Renal cortex interstitium (tissue), 11 donors: ENCODE measurements at regions not wholly inside any gene's neighbourhood (a gene's known extent, or its start where the extent isn't known, plus 50 kb on each side); places are given as distances from the start of the nearest gene placed in this dataset.

ENCODE experiments used
- DNase-seq, 11 donors: peaks; one replicate each; pipeline ENCODE4 v3.0.0-alpha.2; 2013; ENCODE audit warnings: low read depth in 9 of 11, low spot score in 4 of 11; ENCODE audit errors: extremely low read depth in 1 of 11

- no peak for DNase-seq
Observed at GRCh38 chr16:5906351-5906750, 808.8 kb upstream of the EEF2KMT start.

GRCh38 chr16:5905935-5906334 is 808.3 kb upstream of the EEF2KMT start:
- no peak for DNase-seq

GRCh38 chr16:5903832-5904231 is 806.2 kb upstream of the EEF2KMT start:
- no peak for DNase-seq

DNA sequence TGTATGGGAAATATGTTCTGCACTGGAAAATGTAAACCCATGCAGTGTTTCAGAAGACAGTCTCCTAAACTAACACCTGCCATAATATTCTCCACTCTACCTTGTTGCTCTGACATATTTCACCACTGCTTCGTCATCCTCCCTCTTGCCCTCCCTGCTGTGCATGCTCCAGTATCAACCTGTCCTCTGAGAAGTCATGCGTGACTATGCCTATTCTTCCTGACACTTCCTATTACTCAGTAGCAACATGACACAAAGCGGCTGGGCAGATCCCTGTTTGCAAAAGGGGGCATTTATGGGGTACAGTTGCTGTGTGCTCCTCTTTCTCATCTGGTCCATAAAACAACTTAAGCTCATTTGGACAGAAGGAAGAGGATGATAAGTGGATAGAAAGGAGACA is 805.6 kb upstream of the EEF2KMT start:
- peak in 2 of 11 donors; percentile 20 to 28 for DNase-seq

DNA sequence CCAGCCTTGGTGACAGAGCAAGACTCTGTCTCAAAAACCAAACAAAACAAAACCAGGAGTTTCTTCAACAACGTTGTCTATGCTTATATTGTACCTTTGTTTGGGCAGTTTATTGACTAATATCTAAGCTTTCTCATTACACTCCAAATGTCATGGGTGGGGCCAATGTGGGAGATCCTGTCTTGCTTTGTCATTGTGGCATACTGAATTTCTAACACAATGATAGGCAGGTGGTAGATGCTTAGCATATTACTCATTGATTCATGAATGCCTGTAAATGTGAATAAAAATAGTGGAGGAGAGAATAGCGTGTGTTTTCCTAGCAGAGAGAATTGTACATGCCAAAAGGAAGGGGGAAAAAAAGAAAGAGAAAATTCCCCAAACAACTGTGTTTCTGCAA is 802.5 kb upstream of the EEF2KMT start:
- no peak for DNase-seq

- peak in 3 of 11 donors; percentile 4 to 25 (median 6) for DNase-seq
Observed at GRCh38 chr16:5895976-5896375, 798.4 kb upstream of the EEF2KMT start.

GRCh38 chr16:5895137-5895536 is 797.5 kb upstream of the EEF2KMT start:
- no peak for DNase-seq

DNA sequence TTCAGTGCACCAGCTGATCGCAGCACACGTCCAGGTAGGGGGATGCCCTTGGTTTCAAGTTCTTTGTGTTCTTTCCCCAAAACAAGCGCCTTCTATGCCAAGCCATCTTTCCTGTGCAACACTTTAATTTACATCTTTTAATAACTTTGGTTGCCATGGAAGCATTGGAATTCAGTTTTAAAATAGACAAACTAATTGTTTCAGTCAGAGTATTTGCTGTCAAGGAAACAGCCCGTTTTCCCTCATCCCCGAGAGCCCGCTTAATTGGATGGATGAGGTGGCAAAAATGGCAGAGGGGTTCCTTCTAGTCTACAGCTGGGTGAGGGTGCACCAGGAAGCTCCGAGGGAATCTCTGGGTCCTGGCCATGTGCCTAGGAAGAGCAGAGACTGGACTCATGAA is 793.7 kb upstream of the EEF2KMT start:
- DNase-seq, result no peak

- no peak for DNase-seq
Observed at GRCh38 chr16:5885521-5885920, 787.9 kb upstream of the EEF2KMT start.

DNA sequence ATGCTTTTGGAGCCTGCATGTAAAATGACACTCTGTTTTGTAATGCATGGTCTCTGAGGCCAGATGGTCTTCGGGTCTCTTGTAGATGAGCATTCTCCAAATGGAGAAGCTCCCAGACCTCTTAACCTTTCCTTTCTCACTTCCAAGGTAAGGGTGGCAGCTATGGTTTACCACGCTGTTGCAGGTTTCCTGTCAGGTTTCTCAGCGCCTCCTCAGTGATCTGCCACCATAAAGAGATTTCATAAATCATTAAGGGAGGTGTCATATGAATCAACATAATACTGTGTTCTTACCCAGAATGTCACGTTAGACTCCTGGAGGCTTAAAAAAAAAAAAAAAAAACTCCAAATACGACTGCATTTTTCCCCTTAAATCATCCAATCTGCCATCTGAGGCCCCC is 787.4 kb upstream of the EEF2KMT start:
- no peak for DNase-seq

DNA sequence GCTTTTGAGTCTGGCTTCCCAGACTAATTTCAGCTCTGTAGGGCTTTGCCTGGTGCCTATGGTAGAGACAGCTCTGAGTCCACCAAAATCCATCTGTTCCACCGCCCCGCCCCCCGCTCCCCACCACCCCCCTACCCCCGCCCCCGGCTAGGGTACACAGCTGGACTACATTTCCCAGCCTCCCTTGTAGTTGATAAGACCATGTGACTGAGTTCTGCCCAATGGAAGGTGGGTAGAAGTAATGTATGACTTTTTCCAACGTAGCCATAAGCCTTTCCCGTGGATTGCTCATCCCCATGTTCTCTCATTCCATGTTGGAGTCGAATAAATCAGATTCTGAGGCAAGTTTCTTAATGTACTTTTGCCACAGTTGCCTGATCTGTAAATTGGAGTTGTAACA is 786.7 kb upstream of the EEF2KMT start:
- DNase-seq, result no peak

DNA sequence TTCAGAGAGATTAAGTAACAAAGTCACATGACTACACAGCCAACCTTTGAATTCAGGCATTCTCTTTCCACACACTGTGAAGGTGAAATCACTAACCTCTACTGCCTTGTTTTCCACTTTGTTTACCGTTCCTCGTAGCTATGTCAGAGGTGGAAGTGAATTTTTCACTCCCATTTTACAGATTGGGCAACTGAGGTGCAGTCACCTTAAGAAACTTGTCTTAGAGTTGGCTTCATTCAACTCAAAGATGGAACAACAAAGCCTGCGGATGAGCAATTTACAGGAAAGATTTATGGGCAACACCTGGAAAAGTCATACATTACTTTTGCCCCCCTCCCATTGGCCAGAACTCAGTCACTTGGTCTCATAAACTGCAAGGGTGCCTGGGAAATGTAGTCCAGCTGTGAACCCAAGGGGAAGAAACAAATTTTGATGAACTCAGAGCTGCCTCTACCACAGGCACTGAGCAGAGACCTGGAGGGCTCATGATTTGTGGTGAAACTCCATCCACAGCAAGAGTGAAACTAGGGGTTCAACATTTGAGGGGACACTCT is 784.6 kb upstream of the EEF2KMT start:
- DNase-seq, result no peak

- no peak for DNase-seq
Observed at GRCh38 chr16:5875416-5875815, 777.8 kb upstream of the EEF2KMT start.

- no peak for DNase-seq
Observed at GRCh38 chr16:5874899-5875298, 777.3 kb upstream of the EEF2KMT start.

DNA sequence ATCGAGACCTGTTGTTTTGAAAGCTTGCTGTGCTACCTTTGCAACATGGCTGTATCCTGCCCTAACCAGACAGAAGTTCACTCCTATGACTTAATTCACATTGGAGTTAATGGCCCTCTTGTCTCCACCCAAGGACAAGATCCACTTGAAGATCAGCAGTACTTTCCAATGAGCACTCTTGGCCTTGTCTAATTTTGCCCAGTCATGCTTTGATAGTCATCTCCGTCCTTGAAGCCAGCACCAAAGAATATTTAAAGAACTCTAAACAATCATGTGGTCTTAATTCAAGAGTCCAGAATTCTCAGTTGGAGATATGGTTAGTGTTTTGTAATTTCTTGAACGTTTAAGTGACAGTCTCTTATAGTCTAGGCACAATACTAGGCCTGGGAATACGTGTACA is 775.6 kb upstream of the EEF2KMT start:
- no peak for DNase-seq

- DNase-seq, result no peak
Observed at GRCh38 chr16:5870886-5871691, 773.5 kb upstream of the EEF2KMT start.

DNA sequence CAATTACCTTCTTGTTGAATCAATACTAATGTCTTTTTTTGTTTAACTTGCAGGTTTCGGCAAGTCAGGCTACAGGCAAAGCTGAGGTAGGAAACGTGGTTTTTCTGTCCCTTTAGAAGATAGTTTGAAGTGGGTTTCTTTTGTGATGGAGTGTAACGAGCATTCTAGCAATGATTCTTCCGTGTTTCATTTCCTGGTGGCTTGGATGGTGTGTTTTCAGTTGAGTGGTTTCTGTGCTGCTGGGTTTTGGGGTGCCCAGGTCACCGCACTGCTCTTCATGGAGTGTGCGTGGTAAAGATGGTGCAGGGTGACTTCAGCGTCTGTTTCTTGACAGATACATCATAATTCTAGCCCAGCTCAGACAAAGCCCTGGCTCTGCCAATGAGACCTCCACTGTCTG is 769.7 kb upstream of the EEF2KMT start:
- DNase-seq, result no peak

- peak; percentile 5 to 56 (median 20) for DNase-seq
Observed at GRCh38 chr16:5865236-5865635, 767.6 kb upstream of the EEF2KMT start.

- DNase-seq, result no peak
Observed at GRCh38 chr16:5863071-5863606, 765.5 kb upstream of the EEF2KMT start.

- DNase-seq, result no peak
Observed at GRCh38 chr16:5862103-5862840, 764.7 kb upstream of the EEF2KMT start.
